ENCODE measurements at regions not wholly inside any gene's neighbourhood (a gene's known extent, or its start where the extent isn't known, plus 50 kb on each side); places are given as distances from the start of the nearest gene placed in this dataset.

DNA sequence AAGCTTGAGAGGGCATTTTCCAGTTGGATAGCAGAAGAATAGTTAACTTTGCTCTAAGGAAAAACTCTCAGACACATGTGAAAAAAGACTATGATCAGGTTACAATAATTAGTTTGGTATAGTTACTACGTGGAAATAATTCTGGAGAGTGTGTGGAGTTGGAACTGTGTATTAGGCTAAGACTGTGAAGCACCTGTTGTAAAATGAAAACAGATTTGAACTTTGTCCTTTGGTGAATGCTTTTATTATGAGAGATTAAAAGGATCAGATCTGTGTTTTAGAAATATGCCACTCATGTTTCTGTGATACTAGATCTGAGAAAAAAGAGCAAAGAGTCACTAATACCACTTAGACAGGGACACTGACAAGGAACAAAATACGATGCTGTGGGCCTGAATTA, 807.5 kb upstream of the ATXN8OS start:
- TF ChIP-seq, protein P1, sequence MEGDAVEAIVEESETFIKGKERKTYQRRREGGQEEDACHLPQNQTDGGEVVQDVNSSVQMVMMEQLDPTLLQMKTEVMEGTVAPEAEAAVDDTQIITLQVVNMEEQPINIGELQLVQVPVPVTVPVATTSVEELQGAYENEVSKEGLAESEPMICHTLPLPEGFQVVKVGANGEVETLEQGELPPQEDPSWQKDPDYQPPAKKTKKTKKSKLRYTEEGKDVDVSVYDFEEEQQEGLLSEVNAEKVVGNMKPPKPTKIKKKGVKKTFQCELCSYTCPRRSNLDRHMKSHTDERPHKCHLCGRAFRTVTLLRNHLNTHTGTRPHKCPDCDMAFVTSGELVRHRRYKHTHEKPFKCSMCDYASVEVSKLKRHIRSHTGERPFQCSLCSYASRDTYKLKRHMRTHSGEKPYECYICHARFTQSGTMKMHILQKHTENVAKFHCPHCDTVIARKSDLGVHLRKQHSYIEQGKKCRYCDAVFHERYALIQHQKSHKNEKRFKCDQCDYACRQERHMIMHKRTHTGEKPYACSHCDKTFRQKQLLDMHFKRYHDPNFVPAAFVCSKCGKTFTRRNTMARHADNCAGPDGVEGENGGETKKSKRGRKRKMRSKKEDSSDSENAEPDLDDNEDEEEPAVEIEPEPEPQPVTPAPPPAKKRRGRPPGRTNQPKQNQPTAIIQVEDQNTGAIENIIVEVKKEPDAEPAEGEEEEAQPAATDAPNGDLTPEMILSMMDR (IDR thresholded peaks at IDR 0.05; ENCODE audit: low read depth, low read length), result no peak
- DNase-seq (ENCODE audit: extremely low read depth, low read depth), result no peak

DNA sequence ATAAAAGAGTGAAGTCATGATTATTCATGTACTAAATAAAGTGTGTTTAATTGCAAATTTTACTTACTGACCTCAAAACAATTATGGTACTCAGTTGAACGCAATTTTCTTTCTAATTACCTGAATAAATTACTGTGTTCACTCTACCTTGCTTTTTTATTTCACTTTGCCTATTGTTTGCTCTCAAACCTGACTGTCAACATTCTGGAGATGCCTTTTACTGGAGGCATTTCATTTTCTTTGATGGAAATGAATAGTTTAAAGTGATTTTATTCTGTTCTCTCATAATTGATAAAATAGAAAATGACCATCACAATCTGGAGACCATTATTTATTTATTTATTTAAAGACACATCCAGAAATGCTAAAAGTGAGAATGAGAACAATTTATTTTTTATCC, 811.5 kb upstream of the ATXN8OS start:
- TF ChIP-seq, protein P1 (IDR thresholded peaks at IDR 0.05; ENCODE audit: low read depth, low read length), result no peak
- no peak for DNase-seq (ENCODE audit: extremely low read depth, low read depth)

DNA sequence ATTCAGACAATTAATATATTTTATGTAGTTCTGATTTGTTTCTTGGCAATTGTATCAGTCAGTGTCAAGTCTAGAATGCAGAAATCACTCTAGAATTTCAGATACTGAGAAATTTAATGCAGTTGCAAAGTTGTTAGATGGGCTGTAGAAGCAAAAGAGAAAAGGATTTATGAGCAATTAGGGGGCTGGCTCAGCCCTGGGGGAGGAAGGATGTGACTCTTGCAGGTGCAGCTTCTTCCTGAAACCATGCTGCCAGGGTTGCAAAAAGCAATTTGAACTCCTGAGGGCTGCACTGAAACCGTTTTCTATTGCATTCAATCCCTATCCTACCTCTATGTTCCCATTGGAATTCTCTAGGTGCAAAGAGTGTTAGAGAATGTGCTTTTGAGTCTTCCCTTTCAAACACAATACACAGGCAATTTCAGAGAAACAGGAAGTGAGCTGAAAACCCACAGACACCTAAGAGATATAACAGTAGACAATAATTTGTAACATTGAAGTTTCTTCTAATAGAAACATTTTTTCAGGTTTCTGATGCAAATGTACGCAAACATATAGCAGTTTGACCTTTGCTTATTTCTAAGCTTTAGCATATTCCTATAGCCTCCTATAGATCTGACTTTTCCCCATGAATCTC, 814.7 kb upstream of the ATXN8OS start:
- DNase-seq (ENCODE audit: extremely low read depth, low read depth), result no peak
- TF ChIP-seq, protein P1 (IDR thresholded peaks at IDR 0.05; ENCODE audit: low read depth, low read length), result no peak

DNA sequence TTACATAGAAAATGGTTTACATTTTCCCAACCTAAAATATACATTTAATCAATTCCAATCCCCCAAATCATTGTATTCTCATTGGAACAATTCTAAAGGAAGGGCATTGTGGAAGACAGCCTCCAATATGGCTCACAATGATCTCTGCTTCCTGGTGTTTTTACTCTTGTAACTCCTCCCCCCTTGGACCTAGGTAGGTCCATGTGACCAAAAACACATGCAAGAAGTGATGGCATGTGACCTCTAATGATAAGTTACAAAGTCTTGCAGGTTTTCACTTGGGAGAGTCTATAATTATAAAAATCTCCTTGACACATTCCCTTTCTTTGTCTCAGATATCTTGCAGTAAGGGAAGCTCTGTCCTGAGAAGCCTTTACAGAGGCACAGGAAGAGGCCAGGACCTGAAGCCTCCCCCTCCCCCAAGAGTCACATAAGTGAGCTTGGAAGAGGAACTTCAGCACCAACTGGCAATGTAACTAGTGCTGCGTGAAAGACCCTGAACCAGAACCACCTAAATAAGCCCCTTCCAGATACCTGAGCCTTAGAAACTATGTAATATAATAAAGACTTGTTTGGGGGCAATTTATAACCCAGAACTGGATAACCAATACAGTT, 816.2 kb upstream of the ATXN8OS start:
- TF ChIP-seq, protein P1 (IDR thresholded peaks at IDR 0.05; ENCODE audit: low read depth, low read length), result no peak
- no peak for DNase-seq (ENCODE audit: extremely low read depth, low read depth)

DNA sequence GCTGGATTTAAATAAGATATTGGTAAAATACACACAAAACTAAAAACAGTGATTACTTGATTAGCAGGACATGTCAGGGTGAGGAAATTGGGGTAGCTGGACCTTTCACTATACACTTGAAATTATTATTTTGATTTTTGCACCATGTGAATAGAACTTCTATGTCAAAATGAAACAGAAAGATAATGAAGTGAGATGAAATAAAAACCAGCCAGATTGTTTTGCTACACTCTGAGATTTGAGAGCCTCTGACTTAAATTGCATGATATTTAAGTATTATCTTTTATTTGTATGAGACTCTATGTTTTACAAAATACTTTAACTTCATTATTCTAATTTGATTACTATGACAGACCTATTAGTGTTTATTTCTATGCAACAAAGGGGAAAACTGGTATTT, 819.6 kb upstream of the ATXN8OS start:
- TF ChIP-seq, protein P1 (IDR thresholded peaks at IDR 0.05; ENCODE audit: low read depth, low read length), result no peak

DNA sequence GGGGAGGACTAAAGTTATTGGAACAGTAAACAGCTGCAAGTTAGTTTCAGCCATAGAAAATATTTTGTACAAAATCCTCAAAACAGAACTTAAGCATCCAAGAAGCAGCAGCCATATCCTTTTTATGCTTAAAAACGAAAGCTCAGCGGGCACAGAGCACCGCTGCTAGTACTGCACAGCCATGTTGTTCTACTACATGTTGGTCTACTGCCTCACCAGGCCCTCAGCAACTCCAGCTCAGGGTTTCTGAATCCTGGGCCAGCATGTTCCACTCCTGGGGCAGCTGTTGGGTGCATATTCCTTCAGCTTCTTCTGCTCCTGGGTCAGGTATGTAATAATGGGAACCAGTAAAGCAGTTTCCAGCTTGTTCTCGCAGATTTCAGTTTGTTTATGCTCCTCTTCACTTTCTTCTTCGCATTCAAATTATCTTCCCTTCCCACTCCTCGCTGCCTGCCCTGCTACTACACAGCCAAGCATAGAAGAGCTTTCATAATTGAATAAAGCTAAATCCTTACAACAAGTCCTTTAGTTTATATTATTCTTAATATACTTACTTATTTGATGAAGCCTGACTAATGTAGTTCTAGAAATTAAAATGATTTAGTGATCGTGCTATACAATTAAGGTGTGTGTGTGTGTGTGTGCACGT, 820.5 kb upstream of the ATXN8OS start:
- TF ChIP-seq, protein P1 (IDR thresholded peaks at IDR 0.05; ENCODE audit: low read depth, low read length), result no peak
- DNase-seq (ENCODE audit: extremely low read depth, low read depth), result no peak

More for the DNA sequence above, 819.6 kb upstream of the ATXN8OS start:
- no peak for DNase-seq (ENCODE audit: extremely low read depth, low read depth)

DNA sequence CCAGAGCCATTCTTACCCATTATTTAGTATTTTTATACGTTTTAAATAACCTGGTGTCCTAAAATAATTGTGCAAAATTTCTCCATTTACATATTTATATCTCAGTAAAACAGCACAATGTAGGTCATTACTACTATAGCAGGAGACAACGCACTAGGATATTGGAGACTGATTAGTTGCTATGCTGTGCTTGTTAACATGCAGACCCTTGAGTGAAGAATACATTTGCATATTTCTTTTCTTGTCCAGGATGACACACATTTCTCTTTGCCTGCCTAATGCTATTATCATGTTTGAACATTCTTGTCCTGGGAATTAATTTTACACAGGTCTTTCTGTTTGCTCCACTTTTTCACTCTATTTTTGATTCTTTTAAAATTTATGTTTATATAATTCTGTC, 823.8 kb upstream of the ATXN8OS start:
- no peak for DNase-seq (ENCODE audit: extremely low read depth, low read depth)
- TF ChIP-seq, protein P1 (IDR thresholded peaks at IDR 0.05; ENCODE audit: low read depth, low read length), result no peak
